Right lobe of liver (tissue), 6 donors: ENCODE measurements at regions not wholly inside any gene's neighbourhood (a gene's known extent, or its start where the extent isn't known, plus 50 kb on each side); places are given as distances from the start of the nearest gene placed in this dataset.

Experiments used
- ATAC-seq, 4 donors: fragments of 200-7000 bp; cut with Tn5 transposase; one replicate each; pipeline ENCODE4 v1.9.1; 2020; ENCODE audit warnings: mild to moderate bottlenecking in 4 of 4, moderate library complexity in 4 of 4
- DNase-seq, 3 donors: peaks; one replicate each; pipeline ENCODE4 v3.0.0-alpha.2; 2020
- H3K27ac ChIP-seq, 3 donors: fragments of 200-600 bp; one replicate each; pipeline ENCODE4 v1.8.0; 2022
- H3K27me3 ChIP-seq, 2 donors: fragments of 200-600 bp; one replicate each; pipeline ENCODE4 v1.8.0; 2022
- H3K36me3 ChIP-seq, 4 donors: fragments of 200-600 bp; sonication (generic) in 1 of 4; one replicate each; pipeline versions ENCODE4 v1.5.1 to v1.8.0; 2017 to 2022; ENCODE audit warnings: control low read depth in 1 of 4
- H3K4me1 ChIP-seq, 4 donors: fragments of 200-600 bp; sonication (generic) in 1 of 4; one replicate each; pipeline versions ENCODE4 v1.5.1 to v1.8.0; 2017 to 2022; ENCODE audit warnings: control low read depth in 1 of 4
- H3K4me3 ChIP-seq, 3 donors: fragments of 200-600 bp; one replicate each; pipeline ENCODE4 v1.8.0; 2022
- H3K9me3 ChIP-seq, 4 donors: fragments of 200-600 bp; sonication (generic) in 1 of 4; one replicate each; pipeline versions ENCODE4 v1.5.1 to v1.8.0; 2017 to 2022; ENCODE audit warnings: control low read depth in 1 of 4
- CTCF ChIP-seq, 4 donors: fragments of 200-600 bp in 3 of 4; fragments of 450-650 bp in 1 of 4; IDR thresholded peaks; one replicate each; pipeline versions ENCODE4 v1.5.1 to v1.8.0; 2016 to 2022; ENCODE audit warnings: antibody characterized with exemption in 4 of 4, mild to moderate bottlenecking in 2 of 4
- POLR2A ChIP-seq: fragments of 450-650 bp; IDR thresholded peaks from one replicate; pipeline ENCODE4 v1.6.1; 2017; ENCODE audit warnings: antibody characterized with exemption, mild to moderate bottlenecking
- WGBS: methylation state at CpG from one replicate; pipeline ENCODE4 v1.1.6; 2018; ENCODE audit warnings: low coverage, low lambda C conversion rate; ENCODE audit not compliant: insufficient coverage; ENCODE audit errors: missing lambda C conversion rate; 5-methylcytosine and 5-hydroxymethylcytosine counted together
- intact Hi-C, 2 donors: fragments of 100-400 bp; cut with DNase I; formaldehyde crosslinking; loops; one replicate each; pipeline versions ENCODE4 v1.11.2 to v1.14.1; 2022
- donor health status: DM: no; HTN: yes; CAD: no.
- donor health status: DM: no; HTN: no; CAD: no.
- donor health status: DM: no; HTN: no; CAD: no.
- donor health status: DM: no; HTN: yes; CAD: no.
- donor health status: DM: no; HTN: yes; CAD: no.

DNA sequence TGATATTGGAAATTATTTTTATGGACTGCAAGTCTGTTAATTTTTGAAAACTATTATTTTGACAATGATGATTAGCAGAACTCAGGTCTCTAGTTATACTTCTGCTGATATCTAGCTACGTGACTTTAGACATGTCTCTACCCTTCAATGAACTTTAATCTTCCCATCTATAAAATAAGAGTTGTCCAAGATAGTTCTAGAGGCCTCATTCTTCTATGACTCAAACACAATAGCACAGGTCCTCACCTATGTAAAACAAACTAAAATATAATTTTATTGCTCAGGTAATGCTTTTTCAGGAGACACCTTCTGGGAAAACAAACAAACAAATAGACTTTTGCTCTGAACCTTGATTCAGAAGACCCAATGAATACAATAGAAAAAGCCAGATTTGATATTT is 544.4 kb upstream of the SETBP1 start:
- Histone ChIP-seq H3K4me3 (no peak overlapping the region), H3K27ac (no peak overlapping the region), H3K9me3 (no peaks in the 10 kb centered on the region), H3K4me1 (no peaks in the 10 kb centered on the region), H3K27me3 (no peaks in the 10 kb centered on the region), H3K36me3 (no peaks in the 10 kb centered on the region)
- ATAC-seq (no peak), DNase-seq (no peak)
- WGBS, result 62% methylated on average over 1 of the region's 1 CpG
- intact Hi-C loops, result no loop called here
- no peak for TF ChIP-seq POLR2A
- no peak for TF ChIP-seq CTCF (IDR thresholded peaks at IDR 0.05)

GRCh38 chr18:44143072-44143471 is 537.6 kb upstream of the SETBP1 start:
- Histone ChIP-seq H3K4me1 (no peaks in the 10 kb centered on the region), H3K36me3 (no peaks in the 10 kb centered on the region), H3K4me3 (no peak overlapping the region), H3K27me3 (no peaks in the 10 kb centered on the region), H3K27ac (no peak overlapping the region), H3K9me3 (no peaks in the 10 kb centered on the region)
- no peak for ATAC-seq
- DNase-seq, result no peak
- TF ChIP-seq POLR2A (no peak), CTCF (IDR thresholded peaks at IDR 0.05) (no peak)
- intact Hi-C loops, result no loop called here

GRCh38 chr18:44149706-44150105 is 531.0 kb upstream of the SETBP1 start:
- no peaks in the 10 kb centered on the region for H3K36me3 ChIP-seq
- H3K27me3 ChIP-seq, result no peaks in the 10 kb centered on the region
- DNase-seq, result no peak
- 38% methylated on average over 1 of the region's 1 CpG for WGBS
- no peak overlapping the region for H3K4me3 ChIP-seq
- H3K27ac ChIP-seq, result no peak overlapping the region
- H3K9me3 ChIP-seq, result no peaks in the 10 kb centered on the region
- no peak for ATAC-seq
- TF ChIP-seq CTCF (IDR thresholded peaks at IDR 0.05) (no peak), POLR2A (no peak)
- intact Hi-C loops, result no loop called here
- H3K4me1 ChIP-seq, result no peaks in the 10 kb centered on the region

DNA sequence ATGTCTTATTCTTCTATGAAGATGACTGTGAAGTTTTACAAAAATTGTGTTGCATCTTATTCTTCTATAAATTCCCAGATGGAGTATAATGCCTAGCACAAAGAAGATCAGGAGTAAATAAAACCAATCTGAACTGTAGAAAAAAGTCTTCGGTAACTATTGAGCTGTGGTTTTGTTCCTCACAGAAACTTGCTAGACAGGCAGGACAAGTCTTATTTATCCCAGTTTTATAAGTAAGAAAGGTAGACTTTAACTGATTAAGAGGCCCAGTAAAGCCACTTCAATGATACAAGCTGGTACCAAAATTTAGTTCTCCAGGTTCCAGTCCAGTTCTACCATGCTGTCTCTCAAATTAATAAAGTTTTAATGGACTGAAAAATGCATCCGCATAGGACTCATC is 526.7 kb upstream of the SETBP1 start:
- no peak for TF ChIP-seq CTCF (IDR thresholded peaks at IDR 0.05)
- TF ChIP-seq POLR2A, result no peak
- WGBS, result 36% methylated on average over 2 of the region's 2 CpGs
- no peak for DNase-seq
- intact Hi-C loops, result no loop called here
- Histone ChIP-seq H3K27me3 (no peaks in the 10 kb centered on the region), H3K4me3 (no peak overlapping the region), H3K9me3 (no peaks in the 10 kb centered on the region), H3K27ac (no peak overlapping the region), H3K4me1 (no peaks in the 10 kb centered on the region), H3K36me3 (no peaks in the 10 kb centered on the region)
- ATAC-seq, result no peak

GRCh38 chr18:44156126-44156525 is 524.6 kb upstream of the SETBP1 start:
- H3K4me1 ChIP-seq, result no peaks in the 10 kb centered on the region

More at GRCh38 chr18:44156126-44156525, 524.6 kb upstream of the SETBP1 start:
- Histone ChIP-seq H3K9me3 (no peaks in the 10 kb centered on the region), H3K27ac (no peak overlapping the region), H3K36me3 (no peaks in the 10 kb centered on the region), H3K4me3 (no peak overlapping the region), H3K27me3 (no peaks in the 10 kb centered on the region)
- 62% methylated on average over 3 of the region's 3 CpGs for WGBS
- ATAC-seq (no peak), DNase-seq (no peak)
- TF ChIP-seq CTCF (IDR thresholded peaks at IDR 0.05), result no peak
- intact Hi-C loops, result no loop called here
